HG03354 (cell line): ENCODE measurements at regions not wholly inside any gene's neighbourhood (a gene's known extent, or its start where the extent isn't known, plus 50 kb on each side); places are given as distances from the start of the nearest gene placed in this dataset.

Source experiments
- ATAC-seq: cut with Tn5 transposase; IDR thresholded peaks from one replicate; pipeline ENCODE4 v1.9.1; 2021; ENCODE audit warnings: mild to moderate bottlenecking; ENCODE audit not compliant: unreplicated experiment, poor library complexity, severe bottlenecking

DNA sequence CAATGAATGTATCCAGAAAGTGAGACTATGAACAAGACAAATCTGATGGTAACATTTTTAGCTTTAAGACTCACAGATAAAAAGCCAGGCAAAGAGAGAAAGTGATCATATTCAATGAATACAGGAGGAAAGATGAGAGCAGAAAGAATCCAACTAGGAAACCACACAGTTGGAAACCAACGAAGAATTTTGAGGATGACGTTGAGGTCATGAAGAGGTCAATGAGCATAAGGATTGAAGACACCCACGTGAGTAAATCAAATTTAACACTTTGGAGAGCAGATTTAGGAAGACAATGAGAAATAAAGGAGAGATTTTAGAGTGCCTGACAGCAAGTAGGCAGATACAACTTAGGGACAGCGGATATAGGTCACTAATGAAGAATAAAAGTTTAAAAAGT is 948.1 kb downstream of the KCNJ2 start:
- ATAC-seq: no peak

GRCh38 chr17:71118039-71118438 is 948.7 kb downstream of the KCNJ2 start:
- no peak for ATAC-seq

DNA sequence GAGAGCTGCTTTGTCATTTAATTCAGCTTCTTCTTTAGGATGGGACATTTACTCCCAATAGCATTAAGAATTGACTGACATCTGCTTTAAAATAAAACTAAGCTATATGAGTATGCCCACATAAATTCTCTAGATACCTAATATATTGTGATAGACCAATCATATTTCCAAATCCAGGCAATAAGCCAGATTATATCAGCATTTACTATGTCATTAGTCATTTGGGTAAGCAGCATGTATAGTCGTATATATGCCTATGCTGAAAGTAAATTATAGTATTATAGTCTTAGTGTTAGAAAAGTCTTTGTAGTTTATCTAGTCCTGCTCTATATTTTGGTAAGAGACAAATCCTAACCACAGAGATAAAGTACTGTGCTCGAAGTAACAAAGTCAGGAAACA is 958.1 kb downstream of the KCNJ2 start:
- no peak for ATAC-seq

DNA sequence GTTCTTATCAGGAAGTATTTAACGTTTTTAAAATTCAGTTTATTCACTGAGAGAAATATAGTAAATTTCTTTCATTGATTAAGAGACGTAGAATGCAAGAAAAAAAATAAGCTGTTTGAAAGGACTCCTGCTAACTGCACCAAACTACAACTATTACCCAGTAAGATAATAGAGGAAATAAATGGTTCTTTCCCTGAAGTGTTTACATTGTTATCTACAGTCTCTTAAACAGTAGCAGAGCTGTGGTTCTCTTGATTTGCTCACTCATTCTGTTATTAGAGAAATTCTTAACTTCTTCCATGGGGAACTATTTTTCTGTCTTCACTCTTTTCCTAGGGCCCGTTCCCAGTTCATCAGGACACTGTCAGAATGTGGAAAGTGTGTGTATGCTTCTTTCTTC is 973.0 kb downstream of the KCNJ2 start:
- ATAC-seq: no peak

DNA sequence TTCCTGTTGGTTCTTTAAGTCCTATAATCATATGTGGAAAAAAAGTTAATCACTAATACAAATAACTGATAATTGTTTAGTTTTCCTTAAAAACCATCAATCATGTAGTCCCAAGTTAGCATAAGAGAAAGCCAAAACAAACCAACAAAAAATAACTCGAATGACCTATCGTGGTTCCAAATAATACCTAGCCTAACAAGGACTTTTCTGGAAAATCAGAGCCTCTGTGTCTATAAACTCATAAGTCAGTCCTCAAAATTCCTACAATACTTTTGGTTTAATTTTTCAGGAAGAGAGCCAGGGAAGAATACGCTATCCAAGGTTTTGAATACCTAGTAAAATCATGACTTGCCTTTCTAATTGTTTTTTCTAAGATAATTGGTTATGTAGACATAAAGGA is 975.3 kb upstream of the SOX9 start:
- ATAC-seq: no peak

DNA sequence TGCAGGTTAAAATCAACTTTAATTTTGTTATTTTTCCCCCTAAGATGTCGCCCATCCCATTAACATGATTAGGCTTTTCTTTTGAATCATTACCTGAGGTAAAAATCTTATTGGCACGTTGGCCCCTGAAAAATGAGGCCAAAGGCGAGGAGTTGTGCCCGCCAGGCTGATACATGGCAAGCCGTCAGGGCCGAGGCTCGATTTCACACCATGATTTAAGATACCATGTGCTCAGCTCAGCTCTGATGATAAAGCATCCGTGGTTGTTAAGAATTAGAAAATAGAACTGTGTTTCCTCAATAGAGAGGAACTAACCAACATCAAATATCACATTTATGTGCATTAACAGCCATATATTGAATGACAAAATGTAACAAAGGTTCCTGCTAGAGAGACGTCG is 972.9 kb upstream of the SOX9 start:
- ATAC-seq: no peak

DNA sequence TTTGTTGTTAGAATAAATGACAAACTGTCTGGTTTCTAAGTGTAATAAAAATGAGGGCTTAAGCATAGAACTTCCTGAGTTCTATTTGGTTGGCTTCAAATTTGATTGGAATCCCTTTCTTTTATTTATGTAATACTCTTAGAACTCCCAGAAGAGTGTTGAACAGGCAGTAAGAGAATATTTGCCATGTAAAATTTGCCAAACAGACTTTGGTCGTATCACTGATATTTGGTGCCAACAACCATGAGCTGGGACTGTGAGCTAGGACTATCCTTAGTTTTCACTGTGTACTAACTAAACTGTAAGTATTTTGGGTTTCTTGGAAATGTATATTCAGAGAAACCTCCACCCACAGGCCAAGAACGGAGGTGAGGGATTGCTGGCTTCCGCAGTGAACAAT is 971.2 kb upstream of the SOX9 start:
- no peak for ATAC-seq

DNA sequence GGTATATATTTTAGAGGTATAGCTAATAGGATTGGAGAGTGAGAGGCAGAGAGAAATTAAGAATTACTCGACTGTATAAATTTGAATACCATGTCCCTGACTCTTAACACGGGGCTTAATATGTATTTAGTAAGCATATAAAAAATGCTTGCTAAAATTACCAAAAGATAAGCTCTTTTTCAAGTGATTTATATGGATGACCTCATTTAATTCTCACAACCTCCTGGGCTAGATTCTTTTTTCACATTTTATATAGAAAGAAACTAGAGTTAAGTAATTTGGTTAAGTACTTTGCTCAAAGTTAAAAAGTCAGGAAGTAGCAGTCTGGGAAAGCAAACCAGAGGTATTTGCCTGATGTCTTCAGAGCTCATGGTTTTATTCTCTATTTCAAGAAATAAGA is 963.5 kb upstream of the SOX9 start:
- no peak for ATAC-seq

- ATAC-seq: no peak
Observed at GRCh38 chr17:71158437-71158836, 962.4 kb upstream of the SOX9 start.

DNA sequence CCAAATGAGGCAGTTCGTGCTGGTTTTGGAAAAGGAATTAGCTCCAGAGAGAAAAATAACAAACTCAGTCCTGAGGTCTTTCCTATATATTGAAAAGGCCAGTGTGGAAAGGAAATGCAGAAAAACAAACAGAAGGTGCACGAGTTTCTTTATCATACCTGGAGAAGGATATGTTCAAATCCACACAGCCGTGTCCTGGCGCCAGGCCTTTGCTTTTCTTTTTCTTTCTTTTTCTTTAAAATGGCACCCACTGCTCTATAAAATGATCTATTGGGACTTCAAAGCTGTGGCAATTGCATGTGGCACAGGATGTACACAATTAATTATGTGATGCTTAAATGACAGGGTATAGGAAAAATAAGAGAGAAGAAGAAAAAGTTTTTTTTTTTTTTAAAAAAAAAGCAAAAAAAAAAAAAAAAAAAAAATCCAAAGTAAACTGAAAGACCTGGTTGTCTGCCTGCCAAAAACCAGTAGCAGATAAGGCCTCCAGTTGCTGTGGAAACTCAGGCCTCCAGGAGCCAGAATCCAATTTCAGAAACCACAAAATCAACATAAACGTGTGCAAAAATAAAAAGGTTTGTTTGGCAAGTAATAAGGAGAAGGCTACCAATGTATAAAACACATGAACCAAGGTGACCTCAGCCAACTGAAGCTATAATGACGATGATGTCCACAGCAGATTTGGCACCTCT is 957.6 kb upstream of the SOX9 start:
- ATAC-seq: no peak

DNA sequence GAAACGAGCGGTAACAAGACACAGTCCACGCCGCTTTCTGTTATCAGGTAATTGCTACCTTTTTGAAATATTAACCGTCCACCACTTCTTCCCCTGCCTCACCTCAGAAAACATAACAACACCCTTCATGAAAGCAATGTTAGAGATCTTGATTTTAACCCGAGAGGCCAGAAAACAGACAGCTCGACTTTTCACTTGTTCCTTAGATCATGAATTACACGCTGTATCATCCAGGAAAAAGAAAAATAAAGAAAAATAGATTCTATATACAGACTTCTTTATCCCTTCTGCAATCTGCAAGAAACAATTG is 957.1 kb upstream of the SOX9 start:
- ATAC-seq: no peak

- ATAC-seq: no peak
Observed at GRCh38 chr17:71164561-71164960, 956.3 kb upstream of the SOX9 start.

GRCh38 chr17:71166311-71166710 is 954.5 kb upstream of the SOX9 start:
- no peak for ATAC-seq

DNA sequence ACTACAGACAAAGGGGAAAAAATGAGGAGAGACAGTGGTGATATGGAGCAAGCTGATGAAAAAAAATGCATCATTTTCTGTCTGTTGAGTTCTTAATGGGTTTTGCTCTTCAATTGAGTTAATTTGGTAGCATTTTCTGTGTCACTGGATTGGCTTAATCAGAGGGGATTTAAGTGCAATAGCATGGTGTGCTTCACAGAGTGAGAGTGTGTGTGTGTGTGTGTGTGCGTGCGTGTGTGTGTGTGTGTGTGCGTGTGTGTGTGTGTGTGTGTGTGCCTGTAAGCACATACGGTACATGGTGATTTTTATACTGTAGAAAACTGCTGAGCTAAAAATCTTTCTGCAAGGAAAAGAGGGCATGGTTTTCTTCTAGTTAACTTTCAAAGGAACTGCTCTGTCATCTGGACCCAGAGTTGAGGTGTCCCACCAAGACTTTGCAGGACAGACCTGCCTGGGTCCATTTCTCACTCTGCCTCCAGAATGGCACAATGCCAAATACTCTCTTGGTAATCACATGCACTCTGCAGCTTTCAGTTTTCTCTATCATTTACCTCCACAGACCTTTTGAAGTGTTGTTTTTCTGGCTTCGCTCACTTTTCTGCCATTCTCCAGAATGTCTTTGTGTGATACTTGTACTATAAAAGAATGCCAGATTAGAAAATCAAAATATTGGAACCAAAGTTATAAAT is 952.6 kb upstream of the SOX9 start:
- no peak for ATAC-seq

DNA sequence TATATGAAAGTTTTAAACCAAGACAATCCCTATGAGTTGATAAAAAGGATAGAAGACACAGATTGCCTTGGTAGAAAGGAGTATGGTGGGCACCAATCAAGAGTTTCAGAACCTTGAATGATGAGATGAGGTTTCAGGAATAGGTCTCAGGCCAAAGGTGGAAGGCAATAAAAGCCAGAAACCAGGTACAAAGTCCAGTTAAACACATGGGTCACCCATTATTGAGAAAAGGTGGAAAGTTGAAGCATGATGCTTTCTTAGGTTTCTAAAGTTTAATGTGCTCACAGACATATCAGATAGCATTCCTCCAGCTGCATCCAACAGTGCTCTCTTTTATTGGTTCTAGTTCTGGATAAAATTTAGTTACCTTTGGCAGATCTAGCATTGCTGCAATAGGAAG is 950.8 kb upstream of the SOX9 start:
- no peak for ATAC-seq

- ATAC-seq: no peak
Observed at GRCh38 chr17:71171270-71171669, 949.5 kb upstream of the SOX9 start.

DNA sequence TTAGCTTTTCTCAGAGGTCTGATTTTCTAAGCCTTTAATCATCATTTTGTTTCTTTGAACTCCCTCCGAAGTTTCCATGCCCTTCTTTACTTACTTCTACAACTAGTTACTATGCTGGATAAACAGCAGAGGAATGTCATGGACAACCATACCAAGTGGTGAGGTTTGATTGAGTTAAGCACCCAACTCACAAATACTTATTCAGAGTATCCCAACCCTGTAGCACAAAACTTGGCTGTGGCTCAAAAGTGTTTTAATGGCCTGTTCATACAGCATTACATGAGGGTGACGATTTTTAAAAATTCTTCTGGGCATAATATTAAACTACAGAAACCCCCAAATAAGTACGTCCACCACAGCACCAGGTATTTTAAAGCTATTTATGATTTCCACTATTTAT is 946.8 kb upstream of the SOX9 start:
- no peak for ATAC-seq

GRCh38 chr17:71176331-71176730 is 944.5 kb upstream of the SOX9 start:
- ATAC-seq: no peak

DNA sequence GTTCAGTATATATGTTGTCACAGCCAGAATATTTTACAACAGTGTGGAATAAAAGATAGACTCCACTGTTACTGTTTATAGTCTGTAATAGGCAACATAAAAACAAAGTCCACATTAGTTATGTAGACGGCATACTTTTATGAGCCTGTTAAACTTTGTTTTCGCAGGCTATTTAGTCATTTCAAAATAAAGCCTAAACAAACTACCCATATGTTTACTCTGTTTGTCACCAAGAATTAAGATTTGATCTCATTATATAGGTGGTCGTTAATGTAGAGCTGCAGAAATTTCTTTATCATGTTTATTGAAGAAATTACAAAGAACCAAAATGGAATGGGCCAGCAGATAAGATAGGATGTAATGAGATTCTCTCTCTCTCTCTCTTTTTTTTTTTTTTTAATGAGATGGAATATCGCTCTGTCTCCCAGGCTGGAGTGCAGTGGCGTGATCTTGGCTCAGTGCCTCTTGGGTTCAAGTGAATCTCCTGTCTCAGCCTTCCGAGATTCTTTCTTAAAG is 943.8 kb upstream of the SOX9 start:
- no peak for ATAC-seq

DNA sequence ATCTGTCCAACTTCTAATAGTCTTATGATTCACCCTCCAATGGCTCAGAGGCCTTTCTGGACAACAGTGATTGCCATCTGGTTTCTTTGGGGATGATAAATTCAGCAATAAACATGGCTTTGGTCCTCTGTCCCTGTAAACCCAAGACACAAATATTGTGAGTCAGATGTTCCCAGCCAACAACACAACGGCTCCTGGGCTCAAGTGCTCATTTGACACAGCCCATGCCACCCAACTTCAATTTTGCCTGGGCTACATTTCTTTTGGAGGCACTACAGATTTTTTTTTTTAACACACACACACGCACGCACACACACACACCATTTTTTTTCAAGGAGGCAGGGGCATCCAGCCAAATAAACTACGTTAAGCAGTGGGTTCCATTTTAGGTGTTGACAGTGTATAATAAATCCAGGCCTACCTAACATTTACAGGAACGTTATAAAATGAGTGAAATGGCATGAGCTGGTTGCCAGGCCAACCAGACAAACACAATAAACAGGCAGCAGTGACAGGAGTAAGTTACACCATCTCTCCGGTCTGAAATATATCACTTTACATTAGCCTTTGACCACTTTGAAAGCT is 939.9 kb upstream of the SOX9 start:
- no peak for ATAC-seq

DNA sequence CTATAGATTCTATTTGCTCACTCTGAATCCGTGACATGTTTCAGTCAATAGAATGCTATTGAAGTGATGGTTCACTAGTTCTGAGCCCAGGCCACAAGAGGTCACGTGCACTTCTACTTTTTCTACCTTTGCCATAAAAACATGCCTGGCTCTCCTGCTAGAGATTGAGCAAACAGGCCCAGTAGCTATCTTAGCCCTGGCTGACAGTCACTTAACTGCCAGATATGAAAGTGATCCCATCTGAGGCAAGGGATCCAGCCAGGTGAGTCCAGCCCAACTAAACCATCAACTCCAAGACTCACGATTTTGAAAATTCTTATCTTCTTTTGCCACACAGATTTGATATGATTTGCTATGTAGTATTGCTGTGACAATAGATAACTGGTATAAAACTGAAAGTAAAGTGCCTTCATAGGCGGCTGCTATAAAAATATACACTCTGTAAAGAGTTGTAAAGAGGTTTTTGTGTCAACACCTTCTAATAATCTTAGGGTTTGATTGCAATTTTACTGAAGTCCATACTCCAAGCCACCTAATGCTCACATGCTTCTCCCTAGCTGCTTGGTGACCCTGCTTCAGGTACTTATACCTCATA is 937.7 kb upstream of the SOX9 start:
- no peak for ATAC-seq
